Left cardiac atrium (tissue), 4 donors: ENCODE measurements at regions not wholly inside any gene's neighbourhood (a gene's known extent, or its start where the extent isn't known, plus 50 kb on each side); places are given as distances from the start of the nearest gene placed in this dataset.
A peak's percentile ranks its signal among the peaks of the same experiment; 100 is the strongest.

Experiments
- ATAC-seq, 2 donors: fragments of 200-7000 bp; cut with Tn5 transposase; one replicate each; pipeline ENCODE4 v1.9.1; 2020; ENCODE audit warnings: mild to moderate bottlenecking in 2 of 2, moderate library complexity in 2 of 2
- DNase-seq: peaks from one replicate; pipeline ENCODE4 v3.0.0-alpha.2; 2020
- intact Hi-C, 2 donors: fragments of 100-400 bp; cut with DNase I; formaldehyde crosslinking; loops; one replicate each; pipeline versions ENCODE4 v1.14.1 to v1.15.1; 2022 to 2023
- donor health status: DM: no; HTN: yes; CAD: no.
- donor health status: DM: no; HTN: yes; CAD: no; lungs with severe emphysema.
- donor health status: DM: yes; HTN: yes; CAD: no.
- donor health status: Dilated cardiomyopathy.

- ATAC-seq (no peak), DNase-seq (no peak)
- intact Hi-C loops = no loop called here
Measured at GRCh38 chr6:153677522-153677921, 361.5 kb upstream of the OPRM1 start.

GRCh38 chr6:153673750-153674149 is 365.3 kb upstream of the OPRM1 start:
- ATAC-seq = no peak
- intact Hi-C loops = no loop called here
- DNase-seq = no peak

DNA sequence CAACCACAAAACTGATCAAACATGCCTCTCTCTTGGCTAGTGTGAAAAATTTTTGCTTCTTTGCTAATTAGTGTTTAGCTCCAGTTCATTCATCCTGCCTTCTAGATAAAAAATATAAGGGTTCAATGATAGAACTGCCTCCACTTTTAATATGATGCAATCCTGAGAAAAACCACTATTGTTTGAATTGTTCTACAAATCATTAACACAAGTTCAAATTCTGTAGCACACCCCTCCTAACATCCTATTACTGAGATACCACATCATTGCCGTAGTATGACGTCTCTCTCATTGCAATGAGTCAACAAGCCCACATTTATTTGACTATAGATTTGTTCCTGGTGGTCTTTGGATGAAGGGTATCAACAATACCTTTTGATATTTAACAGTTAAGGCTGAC is 365.8 kb upstream of the OPRM1 start:
- ATAC-seq = no peak
- intact Hi-C loops = no loop called here
- DNase-seq = no peak

GRCh38 chr6:153670403-153671026 is 368.5 kb upstream of the OPRM1 start:
- DNase-seq = no peak
- no peak for ATAC-seq
- intact Hi-C loops = no loop called here

- no peak for DNase-seq
- intact Hi-C loops = no loop called here
- no peak for ATAC-seq
Measured at GRCh38 chr6:153668758-153669157, 370.3 kb upstream of the OPRM1 start.

GRCh38 chr6:153662982-153663381 is 376.1 kb upstream of the OPRM1 start:
- ATAC-seq = no peak
- no peak for DNase-seq
- intact Hi-C loops = no loop called here

DNA sequence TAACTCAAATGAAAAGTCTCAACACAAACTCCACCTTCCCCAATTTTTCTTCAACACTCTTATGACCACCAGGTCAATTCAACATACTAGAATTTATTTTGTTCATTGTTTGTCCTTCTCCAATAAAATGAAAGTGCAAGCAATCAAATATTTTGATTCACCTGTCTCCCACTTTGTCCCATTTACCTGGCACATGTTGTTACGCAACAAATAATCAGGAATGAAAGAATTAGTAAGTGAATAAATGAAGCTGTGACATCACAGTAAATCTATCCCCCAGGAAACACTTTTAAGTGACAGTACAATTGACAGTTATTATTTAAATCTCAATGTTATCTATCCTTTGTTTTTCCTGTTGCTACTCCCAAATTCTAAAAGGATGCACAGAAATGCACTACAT is 393.7 kb upstream of the OPRM1 start:
- intact Hi-C loops = no loop called here
- ATAC-seq (no peak), DNase-seq (no peak)

DNA sequence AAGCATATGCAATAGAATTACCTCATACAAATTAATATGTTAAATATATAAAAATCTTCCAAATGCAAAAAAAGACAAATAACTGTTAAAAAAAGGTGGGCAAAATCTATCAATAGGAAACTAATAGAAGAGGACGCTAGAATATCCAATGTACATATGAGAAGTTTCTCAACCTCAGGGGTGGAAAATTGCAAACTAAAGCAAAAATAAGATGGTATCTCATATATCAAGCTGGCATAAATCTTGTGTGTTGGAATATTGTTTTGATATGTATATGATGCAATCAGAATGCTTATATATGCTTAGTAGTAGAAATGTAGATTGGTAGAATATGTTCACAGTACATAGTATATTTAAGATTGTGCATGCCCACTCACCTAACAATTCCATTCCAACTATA is 395.0 kb upstream of the OPRM1 start:
- ATAC-seq = no peak
- intact Hi-C loops = no loop called here
- DNase-seq = no peak

GRCh38 chr6:153634416-153634815 is 404.6 kb upstream of the OPRM1 start:
- DNase-seq (no peak), ATAC-seq (no peak)
- intact Hi-C loops = no loop called here

DNA sequence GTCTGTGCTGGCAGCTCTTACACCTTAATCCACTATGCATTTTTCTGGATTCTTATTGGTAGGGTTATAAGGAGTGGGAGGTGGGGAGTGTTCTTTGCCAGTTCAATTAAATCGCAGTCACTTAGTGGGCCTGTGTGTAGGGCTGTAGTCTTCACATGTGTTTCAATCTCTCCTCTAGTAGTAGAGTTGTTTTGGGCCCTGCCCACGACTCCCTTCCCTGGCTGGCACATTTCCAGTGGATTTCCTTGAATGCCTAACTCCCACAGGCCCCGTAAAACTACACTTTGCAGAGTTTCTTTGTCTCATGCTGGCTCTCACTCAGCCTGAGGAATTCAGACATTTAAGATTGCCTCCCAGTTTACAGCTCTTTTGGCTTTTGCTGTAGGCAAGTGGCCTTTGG is 414.0 kb upstream of the OPRM1 start:
- DNase-seq (peak; percentile 30), ATAC-seq (peak; percentile 53 to 75)
- intact Hi-C loops = no loop called here

DNA sequence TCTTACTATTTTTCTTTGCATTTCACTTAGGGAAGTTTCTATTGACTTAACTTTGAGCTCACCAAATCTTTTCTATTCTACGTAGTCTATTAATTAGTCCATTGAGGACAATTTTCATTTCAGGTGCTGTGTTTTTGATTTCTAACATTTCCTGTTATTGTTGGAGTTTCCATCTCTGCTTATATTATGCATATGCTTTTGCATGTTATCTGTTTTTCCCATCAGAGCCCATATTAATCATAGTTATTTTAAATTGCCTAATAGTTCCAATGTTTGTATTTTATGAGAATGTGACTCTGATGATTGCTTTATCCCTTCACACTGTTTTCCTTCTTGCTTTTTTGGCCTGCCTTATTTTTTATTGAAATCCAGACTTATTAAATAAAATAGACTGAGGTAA is 414.5 kb upstream of the OPRM1 start:
- no peak for DNase-seq
- intact Hi-C loops = no loop called here

DNA sequence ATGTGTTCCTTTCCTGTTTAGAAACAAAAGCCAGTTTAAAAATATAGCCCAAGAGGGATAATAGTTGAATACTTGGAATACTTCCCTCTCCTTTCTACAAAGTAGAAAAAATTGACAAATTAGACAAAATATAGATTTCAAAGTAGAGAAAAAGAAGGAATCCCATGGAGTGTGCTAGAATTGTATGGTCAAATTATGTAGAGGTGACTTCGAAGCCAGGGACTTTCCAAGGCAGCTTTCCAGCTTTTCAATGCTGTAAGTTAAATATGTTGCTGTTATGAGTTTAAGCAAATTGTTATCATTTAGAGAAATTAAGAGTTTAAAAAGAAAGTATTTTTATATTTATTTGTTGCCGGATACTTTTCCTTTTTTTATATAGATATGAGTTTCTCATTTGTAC is 415.5 kb upstream of the OPRM1 start:
- ATAC-seq = no peak
- intact Hi-C loops = no loop called here
- no peak for DNase-seq

More for the DNA sequence above, 414.5 kb upstream of the OPRM1 start:
- no peak for ATAC-seq

- ATAC-seq (no peak), DNase-seq (no peak)
- intact Hi-C loops = no loop called here
Measured at GRCh38 chr6:153621491-153621890, 417.5 kb upstream of the OPRM1 start.

- intact Hi-C loops = no loop called here
- ATAC-seq = no peak
- DNase-seq = no peak
Measured at GRCh38 chr6:153621070-153621469, 418.0 kb upstream of the OPRM1 start.

DNA sequence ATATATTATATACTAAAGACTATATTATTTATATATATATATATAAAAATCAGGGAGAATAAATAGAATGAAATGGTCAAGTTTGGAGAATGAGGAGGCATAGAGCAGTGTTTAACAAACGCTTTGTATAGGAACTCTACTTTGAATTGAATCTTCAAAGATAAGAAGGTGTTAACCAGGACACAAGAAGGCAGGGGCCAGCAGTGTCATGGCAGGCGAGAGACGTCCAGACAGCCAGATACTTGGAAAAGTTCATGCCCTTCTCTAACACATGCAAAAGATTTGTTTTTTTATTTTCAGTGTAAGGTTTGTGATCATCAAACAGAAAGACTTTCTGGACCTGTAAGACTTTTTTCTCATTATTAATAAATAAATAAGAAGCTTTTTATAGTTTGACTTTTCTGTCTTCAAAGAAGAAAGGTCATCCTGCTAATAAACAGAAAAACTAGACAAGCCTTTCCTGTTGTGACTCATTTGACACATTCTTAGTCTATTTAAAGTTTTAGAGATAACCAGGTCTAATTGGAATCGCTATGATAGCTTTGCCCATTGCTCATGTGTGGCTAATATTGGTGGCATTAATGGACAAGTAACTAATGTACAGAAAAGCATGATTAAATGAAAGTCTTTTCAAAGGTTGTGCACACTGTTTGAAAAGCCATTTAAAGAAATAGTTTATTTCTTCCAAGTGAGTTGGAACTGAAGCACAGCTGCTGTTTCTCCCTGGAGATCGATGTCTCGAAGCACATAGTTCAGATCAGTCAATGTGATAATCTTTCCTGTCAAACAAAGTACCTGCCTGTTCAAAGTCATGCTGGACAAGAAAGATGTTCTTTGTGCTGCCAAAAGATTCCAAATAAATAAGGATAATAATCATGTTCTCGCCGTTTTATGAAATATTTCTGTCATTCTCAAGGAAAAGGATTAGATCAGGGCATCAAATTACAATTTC is 420.4 kb upstream of the OPRM1 start:
- ATAC-seq = peak; percentile 68 to 76
- intact Hi-C loops = no loop called here

GRCh38 chr6:153616506-153616905 is 422.5 kb upstream of the OPRM1 start:
- intact Hi-C loops = no loop called here
- ATAC-seq (no peak), DNase-seq (no peak)

More for the DNA sequence above, 420.4 kb upstream of the OPRM1 start:
- DNase-seq = peak; percentile 21

DNA sequence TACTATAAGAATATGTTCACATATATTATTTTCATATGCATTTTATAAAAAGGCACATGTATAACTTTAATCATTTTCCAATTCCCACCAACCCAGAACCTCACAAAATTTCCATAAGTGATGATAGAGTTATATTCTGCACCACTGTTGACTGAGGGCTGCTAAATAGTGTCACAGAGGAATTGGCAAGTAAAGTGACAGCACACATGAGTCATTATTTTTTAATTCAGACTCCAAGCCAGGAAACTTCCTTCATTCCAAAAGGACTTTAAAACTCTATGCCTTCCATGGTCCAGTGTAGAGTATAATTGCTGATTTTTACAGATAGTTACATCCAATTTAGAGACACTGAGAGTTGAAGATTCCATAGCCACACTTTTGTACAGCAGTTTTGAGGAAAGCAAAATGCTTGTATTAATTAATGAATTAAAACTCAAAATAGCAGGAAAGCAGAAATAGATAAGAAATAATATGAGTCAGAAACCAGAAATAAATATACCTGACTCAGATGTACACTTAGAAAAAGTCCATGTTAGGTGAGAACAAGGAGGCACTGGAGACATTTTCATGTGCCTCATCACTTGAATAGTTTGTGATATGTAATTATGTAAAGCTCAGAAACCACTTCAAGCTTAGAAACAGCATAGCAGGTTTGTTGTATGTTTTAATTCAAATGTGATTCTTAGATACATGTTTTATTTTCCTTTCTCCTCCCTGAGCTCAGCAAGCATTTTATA is 425.2 kb upstream of the OPRM1 start:
- intact Hi-C loops = no loop called here
- DNase-seq = no peak
- ATAC-seq = peak in 1 of 2 donors; percentile 85

DNA sequence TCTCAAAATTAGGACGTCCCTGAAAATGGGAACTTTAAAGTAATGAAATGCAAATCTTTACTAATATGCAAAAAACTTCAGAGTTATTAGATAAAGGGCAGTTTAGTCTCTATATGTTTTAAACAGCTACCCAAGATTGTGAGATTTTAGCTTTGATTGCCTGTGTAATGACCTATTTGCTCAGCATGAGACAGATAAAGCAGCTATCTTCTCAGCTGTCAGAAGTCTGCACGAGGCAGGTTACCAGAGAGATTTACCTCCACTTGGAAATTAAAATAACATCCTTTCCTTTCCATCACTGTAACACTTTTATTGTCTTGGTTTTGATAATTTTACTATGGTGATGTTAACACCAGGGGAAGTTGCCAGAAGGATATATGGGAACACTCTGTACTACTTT is 436.6 kb upstream of the OPRM1 start:
- DNase-seq (no peak), ATAC-seq (no peak)
- intact Hi-C loops = no loop called here

DNA sequence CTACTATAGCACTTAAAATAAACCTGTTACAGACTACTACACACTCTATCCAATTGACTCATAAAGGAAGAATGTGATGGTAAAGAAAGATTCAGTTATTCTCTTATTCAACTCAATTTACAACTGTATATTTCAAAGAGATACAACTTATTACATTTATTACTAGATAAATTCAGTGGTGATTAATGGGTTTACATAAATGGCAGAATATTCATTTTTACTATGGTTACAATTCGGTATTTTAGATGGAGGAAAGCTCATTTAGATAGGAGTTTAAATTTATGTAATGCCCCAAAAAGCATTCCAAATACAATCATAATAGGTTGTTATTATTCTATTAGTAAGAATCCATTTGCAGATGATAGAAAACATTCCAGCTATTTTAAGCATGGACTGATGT is 439.1 kb upstream of the OPRM1 start:
- ATAC-seq = no peak

GRCh38 chr6:153595903-153596302 is 443.1 kb upstream of the OPRM1 start:
- no peak for ATAC-seq
- DNase-seq = no peak
- intact Hi-C loops = no loop called here

More for the DNA sequence above, 439.1 kb upstream of the OPRM1 start:
- intact Hi-C loops = no loop called here
- DNase-seq = no peak
